Sciatic nerve (tissue), 2 donors: ENCODE measurements at regions not wholly inside any gene's neighbourhood (a gene's known extent, or its start where the extent isn't known, plus 50 kb on each side); places are given as distances from the start of the nearest gene placed in this dataset.

Source experiments
- ATAC-seq: fragments of 200-7000 bp; cut with Tn5 transposase; one replicate; pipeline ENCODE4 v1.9.1; 2020; ENCODE audit warnings: mild to moderate bottlenecking, moderate library complexity
- DNase-seq: peaks from one replicate; pipeline ENCODE4 v3.0.0-alpha.2; 2020; ENCODE audit warnings: low spot score
- intact Hi-C: fragments of 100-400 bp; cut with DNase I; formaldehyde crosslinking; loops from one replicate; pipeline ENCODE4 v1.14.2; 2022
- donor health status: DM: no; HTN: no; CAD: no.
- donor health status: DM: no; HTN: no; CAD: no.

DNA sequence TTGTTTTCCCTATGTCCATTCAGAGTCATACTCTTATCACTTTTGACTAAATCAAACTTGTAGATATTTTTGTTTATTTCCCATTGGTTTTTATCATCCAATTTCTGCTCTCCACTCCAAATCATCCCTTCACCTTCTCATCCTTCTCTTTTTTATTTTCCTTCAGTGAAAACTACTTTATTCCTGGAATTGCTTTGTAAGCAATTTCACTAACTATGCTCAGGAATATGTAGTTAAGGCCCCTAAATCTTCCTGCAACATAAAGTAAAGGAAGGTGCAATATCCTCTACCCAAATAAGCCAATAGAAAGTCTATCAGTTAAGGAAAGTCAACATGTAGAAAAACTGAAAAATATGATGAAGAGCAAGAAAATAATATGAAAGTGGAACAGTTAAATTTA, 308.4 kb downstream of the SEC23A start:
- ATAC-seq (no peak), DNase-seq (no peak)
- intact Hi-C loops, result no loop called here

DNA sequence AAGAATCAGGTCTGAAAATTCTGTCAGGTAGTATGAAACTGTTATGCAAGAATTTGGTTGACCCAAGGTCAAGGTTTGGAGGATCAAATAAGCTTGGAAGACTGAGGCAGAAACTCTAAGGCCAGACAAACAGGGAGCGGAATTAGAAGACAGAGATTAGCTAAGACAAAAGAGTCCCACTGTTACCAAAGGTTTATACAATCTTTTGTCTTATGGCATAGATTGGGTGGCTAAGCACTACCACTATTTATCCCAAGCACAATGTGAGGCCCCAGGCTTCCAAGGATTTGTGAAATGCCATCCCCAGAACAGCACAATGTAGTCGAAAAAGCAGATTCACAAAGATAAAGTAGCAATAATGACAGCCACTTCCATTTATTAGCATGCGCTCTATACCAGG, 311.2 kb downstream of the SEC23A start:
- ATAC-seq, result no peak
- intact Hi-C loops, result no loop called here
- DNase-seq, result no peak

DNA sequence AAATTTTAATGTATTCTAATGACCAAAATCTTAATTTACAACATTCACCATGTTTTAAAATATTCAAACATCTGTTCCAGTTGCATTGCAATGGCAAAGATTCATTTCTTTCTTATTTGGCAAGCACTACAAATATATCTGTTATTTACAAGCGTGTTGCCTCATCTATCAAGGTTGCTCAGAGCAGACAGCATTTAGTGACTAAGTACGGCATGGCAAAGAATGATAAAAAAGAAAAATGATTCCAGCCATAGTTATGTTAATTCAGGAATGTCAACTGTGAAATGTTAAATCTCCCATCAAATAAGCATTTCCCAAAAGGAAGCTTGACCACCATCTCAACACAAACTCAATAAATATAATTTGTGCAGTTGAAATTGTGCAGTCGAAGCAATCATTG, 312.1 kb downstream of the SEC23A start:
- DNase-seq, result no peak
- no peak for ATAC-seq
- intact Hi-C loops, result no loop called here

DNA sequence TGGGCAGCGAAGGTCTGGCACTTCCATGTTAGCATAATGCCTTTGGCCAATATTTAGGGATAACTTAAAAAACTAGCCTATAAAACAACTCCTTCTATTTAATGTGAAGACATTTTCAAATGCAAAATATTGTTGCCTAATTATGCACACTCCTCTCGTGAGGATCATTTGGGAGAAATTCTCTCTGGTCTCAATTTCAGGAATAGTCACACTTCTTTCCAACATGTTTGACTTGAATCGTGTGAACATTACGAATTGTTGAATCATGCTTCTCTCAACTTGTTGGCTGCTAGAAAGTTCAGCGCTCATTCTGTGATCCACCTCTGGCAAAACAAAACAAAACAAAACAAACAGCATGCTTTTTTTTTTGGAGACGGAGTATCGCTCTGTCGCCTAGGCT, 313.2 kb downstream of the SEC23A start:
- DNase-seq, result no peak
- intact Hi-C loops, result no loop called here
- ATAC-seq, result no peak

DNA sequence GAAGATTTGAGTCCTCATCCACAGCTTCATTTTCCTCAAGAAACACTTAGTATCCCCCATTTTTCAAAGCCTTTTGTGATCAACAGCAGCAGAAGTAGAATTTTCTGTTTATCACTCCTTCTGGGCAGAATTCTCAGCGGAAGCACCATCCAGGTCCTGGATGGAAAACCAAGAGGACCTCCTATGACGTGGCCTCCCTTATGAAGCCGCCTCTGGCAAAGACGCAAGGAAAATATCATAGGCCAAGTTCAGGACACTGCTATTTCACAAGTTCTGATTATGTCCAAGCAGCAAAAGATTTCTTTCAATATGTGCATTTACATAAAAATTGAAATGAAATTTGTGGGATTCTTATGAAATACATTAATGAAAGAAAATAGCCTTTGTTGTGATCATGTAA, 315.0 kb downstream of the SEC23A start:
- intact Hi-C loops, result no loop called here
- peak; percentile 75 for ATAC-seq
- DNase-seq, result peak; percentile 56

DNA sequence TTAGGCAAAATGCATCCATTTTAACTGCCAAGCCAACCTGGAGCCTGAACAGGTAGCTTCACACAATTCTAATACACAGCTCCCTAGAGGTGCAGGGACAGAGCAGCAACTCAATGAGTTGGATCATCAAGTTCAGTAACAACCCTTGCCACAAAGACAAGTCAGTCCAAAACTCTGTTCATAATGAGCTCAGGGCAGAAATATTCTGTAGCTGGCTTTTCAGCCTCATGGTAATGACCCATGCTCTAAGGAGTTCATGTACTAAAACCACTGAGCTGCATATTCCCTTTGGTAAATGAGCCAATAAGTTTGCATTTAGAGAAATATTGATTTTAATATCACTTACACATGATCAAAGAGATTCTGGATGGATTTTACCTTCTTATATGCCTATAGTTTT, 316.1 kb downstream of the SEC23A start:
- ATAC-seq (no peak), DNase-seq (no peak)
- intact Hi-C loops, result no loop called here

DNA sequence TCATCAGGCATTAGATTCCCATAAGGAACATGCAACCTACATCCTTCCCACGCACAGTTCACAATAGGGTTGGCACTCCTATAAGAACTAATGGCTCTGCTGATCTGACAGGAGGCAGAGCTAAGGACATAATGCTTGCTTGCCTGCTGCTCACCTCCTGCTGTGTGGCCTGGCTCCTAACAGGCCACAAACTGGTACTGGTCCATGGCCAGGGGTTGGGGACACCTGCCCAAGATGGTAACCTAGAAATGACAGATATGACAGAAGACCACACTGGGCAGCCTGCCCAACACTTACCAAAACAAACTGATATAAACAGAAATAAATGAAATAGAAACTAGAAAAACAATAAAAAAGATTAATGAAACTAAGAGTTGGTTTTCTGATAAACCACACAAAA, 325.6 kb downstream of the SEC23A start:
- intact Hi-C loops, result no loop called here
- DNase-seq (no peak), ATAC-seq (no peak)

DNA sequence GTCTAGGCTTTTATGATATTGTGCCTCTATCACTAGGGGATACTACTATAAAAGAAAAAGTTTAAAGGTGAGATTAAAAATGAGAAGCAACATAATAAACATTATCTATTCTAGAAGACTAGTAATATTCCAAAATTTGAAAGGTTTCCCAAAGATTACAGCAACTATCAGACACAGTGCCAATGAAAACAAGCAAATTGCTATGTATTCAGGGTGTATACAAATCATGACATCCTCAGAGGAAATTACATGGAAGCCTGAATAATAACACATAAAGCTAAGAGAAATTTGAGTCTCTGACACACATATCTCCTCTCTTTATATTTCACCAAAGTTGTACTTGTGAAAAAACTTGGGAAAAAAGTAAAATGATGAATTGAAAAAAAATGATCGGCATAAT, 327.0 kb downstream of the SEC23A start:
- DNase-seq, result no peak
- no peak for ATAC-seq
- intact Hi-C loops, result no loop called here

DNA sequence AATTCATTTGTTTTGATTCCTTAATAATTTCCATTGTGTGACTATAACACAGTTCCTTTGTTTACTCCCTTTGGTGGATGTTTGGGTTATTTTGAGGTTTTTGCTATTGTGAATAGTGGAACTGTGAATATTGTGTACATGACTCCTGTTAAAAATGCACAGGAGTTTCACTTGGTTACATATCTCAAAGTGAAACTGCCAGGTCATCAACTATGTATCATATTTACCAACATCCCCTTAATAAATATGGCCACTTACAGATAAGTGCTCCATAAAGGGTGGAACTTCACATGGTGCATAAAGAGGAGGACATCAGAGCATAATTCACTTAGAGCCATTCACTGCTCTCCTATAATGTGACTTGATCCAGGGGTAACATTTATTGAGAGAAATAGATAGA, 328.9 kb downstream of the SEC23A start:
- ATAC-seq (no peak), DNase-seq (no peak)
- intact Hi-C loops, result no loop called here

DNA sequence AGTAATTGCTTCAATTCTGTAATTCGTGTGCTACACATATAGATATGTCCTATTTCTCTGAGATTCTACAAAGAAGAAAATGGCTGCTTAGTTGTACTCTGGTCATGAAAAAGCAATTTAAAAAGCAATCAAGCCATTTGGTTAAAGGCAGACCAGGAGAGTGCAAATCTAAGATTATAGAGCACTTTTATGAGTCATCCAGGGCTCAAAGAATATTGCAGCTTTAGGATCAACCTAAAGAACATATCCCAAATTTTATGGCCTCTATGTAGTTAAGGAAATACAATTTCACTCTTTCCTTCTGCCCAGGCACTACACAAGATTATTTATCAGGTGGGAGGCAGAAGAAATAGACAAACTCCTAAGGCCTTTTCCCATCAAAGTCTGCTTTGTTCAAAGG, 332.8 kb downstream of the SEC23A start:
- intact Hi-C loops, result no loop called here
- DNase-seq (no peak), ATAC-seq (no peak)

DNA sequence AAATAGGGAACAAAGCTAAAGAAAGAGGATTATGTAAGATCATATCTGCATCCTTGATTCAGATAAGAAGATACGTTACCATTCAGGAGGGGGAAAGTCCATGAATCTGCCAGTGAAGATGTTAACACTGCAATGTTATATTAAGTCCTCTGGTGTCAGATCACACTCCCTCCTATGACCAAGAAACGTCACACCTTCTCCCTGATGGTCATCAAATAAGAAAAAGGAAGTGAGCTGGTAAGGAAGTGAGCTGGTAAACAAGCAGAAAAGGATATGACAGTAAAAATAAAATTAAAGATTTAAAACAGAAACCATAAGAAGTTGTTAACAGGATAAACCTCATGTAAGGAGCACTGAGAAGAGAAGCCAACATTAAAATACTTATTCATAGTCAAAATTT, 340.2 kb downstream of the SEC23A start:
- intact Hi-C loops, result no loop called here
- no peak for ATAC-seq
- no peak for DNase-seq

DNA sequence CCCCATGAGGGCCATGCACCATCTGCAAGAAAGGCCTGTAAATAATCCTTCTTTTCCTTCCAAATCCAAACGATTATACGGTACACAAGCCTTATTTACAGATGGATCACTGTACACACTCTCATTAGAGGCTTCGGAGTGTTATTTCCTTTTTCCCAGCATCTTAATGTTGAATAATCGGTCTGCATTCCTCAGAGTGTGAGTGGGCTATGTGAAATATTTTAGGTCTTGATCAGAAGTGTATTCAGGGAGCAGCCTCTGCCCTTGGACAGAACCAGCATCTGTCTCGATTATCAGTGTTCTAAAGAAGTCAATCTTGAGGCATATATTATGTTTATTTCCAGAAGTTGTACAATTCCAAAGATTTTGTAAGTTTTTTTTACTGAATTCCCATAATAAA, 340.6 kb downstream of the SEC23A start:
- no peak for DNase-seq
- ATAC-seq, result no peak
- intact Hi-C loops, result no loop called here

DNA sequence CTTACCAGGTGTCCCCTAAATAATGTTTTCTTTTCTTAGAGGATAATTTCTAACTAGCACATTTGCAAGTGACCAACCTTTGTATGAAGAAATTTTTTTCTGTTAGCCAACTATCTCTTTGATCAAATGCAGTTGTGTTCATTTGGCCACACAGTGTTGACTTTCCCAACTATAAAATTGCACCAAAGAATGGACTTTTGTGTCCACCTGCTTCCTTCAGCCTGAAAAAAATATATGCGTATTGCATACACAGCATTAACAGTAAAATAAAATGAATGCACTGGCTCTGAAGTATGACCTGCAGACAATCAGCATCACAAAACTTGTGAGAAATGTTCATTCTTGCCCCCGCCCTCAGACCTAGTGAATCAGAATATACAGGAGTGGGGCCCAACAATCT, 342.0 kb downstream of the SEC23A start:
- ATAC-seq, result no peak
- intact Hi-C loops, result no loop called here
- DNase-seq, result no peak

DNA sequence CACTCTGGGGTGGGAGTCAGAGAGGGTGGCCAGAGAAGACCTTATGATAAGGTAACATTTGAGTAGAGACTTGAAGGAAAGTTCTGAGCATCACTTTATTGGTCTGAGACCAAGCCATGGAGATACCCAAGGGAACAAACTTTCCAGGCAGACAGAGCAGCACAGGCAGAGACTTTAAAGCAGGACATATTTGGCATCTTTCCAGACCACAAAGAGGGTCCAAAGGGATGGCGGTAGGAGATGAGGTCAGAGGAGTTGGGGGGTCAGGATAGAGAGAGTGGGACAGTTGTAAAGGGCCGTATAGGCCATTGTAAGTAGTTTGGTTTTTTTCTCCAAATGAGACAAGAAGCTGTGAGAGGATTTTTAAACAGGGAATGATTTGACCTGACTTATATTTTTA, 344.4 kb downstream of the SEC23A start:
- ATAC-seq (no peak), DNase-seq (no peak)
- intact Hi-C loops, result no loop called here

DNA sequence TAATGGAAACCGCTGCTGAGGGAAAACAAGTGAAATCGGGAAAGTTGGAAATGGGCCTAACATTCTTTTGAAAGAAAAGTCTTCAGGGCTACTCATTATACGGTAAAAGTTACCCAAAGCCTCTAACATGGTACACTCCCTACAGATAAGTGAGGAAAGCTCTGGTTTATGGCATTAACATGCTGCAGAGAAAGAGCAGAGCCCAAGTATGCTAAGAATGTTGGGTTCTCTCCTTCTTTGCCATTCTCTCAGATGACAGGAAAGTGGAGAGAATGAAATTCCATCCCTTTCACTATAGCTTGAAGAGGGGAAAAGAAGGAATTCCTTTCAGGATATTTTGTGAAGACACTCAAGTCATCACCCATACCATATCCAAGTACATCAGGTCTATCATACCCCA, 348.0 kb downstream of the SEC23A start:
- intact Hi-C loops, result no loop called here
- DNase-seq (no peak), ATAC-seq (no peak)

DNA sequence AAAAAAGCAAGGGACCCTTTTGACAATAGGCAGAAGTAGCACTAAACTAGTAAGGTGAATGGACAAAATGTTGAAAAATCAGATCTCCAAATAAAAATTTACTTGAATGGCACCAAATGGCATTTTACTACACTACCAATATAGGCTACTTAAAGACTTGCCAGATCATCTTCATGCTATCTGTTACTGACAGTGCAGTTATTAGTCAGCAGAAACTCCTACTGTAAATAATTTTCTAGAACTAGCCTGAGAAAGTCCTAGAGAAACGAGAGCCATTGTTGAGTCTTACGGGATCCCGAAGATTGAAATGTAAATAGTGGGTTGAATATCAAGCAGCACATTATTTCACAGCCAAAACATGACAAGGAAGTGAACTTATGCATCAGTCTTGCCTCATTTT, 350.3 kb downstream of the SEC23A start:
- no peak for ATAC-seq
- DNase-seq, result no peak
- intact Hi-C loops, result no loop called here

DNA sequence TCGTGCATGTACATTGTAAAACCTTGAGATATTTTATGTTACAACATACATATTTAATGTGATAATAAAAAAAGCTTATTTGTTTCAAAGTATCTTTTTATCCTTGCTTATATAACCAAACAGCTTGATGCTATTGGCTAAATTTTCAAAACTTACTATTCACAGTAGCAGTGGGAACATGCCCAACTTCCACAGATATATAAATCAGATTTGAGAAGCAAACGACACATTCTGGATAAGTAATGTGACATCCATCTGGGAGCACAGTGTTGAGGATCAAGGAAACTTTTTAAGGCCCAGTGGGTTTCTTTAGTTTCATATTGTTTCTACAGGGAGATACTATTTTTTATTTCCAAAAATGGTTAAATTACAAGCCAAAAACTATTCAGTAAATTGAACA, 350.7 kb downstream of the SEC23A start:
- DNase-seq (no peak), ATAC-seq (no peak)
- intact Hi-C loops, result no loop called here

DNA sequence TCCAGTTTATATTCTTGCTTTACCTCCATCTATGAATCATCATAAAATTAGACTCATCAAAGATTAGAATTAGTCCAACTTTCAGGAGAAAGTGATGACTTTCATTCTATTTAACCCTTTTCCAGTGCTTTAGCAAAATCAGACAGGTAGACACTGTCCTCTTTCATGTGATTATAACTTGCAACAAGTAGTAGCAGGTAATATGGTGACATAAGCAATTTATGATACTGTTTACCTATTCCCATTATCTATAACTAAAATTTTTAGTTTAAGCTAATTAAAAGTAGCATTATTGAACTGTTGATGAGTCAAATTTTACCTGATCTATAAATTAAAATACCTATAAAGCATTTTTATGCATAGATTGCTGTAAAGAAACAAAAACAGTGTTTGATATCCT, 351.6 kb downstream of the SEC23A start:
- DNase-seq, result no peak
- no peak for ATAC-seq
- intact Hi-C loops, result no loop called here

DNA sequence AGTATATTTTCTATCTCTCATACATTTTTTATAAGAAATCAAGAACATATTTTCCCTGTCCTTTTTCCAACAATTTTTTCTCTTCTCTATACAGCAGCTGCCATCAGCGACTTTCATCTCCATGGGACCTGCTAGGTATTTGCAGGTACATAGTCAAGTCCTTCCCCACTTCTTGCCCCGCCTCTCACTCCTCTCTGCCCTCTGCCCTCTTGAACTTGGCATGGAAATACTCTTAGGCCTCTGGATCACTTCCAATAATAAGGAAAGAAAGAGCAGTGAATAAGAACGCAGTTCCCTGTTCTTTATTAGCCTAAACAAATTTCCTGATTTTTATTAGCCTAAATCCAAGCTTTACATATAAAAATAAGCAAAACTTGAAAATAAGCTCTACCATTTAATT, 353.1 kb downstream of the SEC23A start:
- no peak for ATAC-seq
- intact Hi-C loops, result no loop called here
- DNase-seq, result no peak

DNA sequence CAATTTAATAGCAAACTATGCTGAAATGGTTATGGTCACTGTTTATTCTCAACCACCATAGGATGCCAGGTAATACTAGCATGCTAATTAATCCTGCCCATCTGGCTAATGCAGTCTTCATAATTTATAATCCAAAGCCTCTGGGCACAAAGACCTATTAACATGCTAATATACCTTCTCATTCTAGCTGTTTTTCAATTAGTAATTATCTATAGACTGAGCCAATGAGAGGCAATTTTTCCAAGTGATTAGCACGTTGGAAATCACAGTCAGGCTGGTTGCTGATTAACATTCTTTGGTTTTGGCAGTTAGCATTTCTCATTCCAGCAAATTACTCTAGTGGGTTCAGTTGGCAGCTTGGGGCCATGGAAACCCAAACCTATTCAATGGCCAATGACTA, 357.2 kb downstream of the SEC23A start:
- no peak for ATAC-seq
- intact Hi-C loops, result no loop called here
- DNase-seq, result no peak

DNA sequence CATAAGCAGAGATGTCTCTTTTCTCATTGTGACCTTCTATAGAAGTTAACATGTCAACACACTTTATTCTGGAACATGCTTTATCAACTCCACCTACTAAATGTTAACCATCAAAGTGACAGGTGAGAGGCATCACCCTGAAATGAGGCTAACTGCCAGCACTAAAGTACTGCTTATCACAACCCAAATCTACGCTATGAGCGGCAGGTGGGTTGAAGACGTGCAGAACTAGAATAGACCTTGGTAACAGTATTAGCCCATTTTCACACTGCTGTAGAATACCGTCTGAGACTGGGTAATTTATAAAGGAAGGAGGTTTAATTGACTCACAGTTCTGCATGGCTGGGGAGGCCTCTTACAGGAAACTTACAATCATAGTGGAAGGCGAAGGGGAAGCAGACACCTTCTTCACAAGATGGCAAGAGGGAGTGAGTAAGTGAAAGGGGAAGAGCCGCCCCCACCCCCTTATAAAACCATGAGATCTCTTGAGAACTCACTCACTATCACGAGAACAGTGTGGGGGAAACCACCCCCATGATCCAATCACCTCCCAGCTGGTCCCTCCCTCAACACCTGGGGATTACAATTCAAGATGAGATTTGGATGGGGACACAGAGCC, 359.0 kb downstream of the SEC23A start:
- intact Hi-C loops, result no loop called here

More for the DNA sequence above, 359.0 kb downstream of the SEC23A start:
- ATAC-seq (no peak), DNase-seq (no peak)
